ENCODE measurements at regions not wholly inside any gene's neighbourhood (a gene's known extent, or its start where the extent isn't known, plus 50 kb on each side); places are given as distances from the start of the nearest gene placed in this dataset.
A peak's percentile ranks its signal among the peaks of the same experiment; 100 is the strongest.

GRCh38 chr14:49160983-49161382, 425.2 kb downstream of the RPS29 start:
- H3K27ac ChIP-seq (ENCODE audit: low read depth, low read length): no peak overlapping the region; the same call in 1 of the 2 replicates
- no peaks in the 10 kb centered on the region for H3K9me2 ChIP-seq (replicated peaks; ENCODE audit: control insufficient read depth, low read length)
- peak overlapping the region; percentile 11; the same call in 1 of the 2 replicates for H3K4me3 ChIP-seq (ENCODE audit: low read length)
- H3K4me2 ChIP-seq (ENCODE audit: low read length): peak overlapping the region; percentile 43
- H3K27me3 ChIP-seq (ENCODE audit: control insufficient read depth, low read length): no peaks in the 10 kb centered on the region
- H3K36me3 ChIP-seq (ENCODE audit: control insufficient read depth, low read length): no peaks in the 10 kb centered on the region
- no peaks in the 10 kb centered on the region for H3K9me3 ChIP-seq (ENCODE audit: control insufficient read depth, insufficient read depth, low read length)
- H3K79me2 ChIP-seq (ENCODE audit: control insufficient read depth, low read length): no peaks in the 10 kb centered on the region
- H3F3A ChIP-seq (ENCODE audit: control insufficient read depth, insufficient read depth): no peaks in the 10 kb centered on the region
- H3K4me1 ChIP-seq (ENCODE audit: control insufficient read depth, low read length): peaks cover 29% of the 10 kb centered on the region
- H4K20me1 ChIP-seq (ENCODE audit: control insufficient read depth, insufficient read depth, low read depth, low read length): no peaks in the 10 kb centered on the region
- TF ChIP-seq EZH2phosphoT487 (IDR thresholded peaks at IDR 0.05; ENCODE audit: borderline replicate concordance, low read length): no peak
- TF ChIP-seq, protein P1, sequence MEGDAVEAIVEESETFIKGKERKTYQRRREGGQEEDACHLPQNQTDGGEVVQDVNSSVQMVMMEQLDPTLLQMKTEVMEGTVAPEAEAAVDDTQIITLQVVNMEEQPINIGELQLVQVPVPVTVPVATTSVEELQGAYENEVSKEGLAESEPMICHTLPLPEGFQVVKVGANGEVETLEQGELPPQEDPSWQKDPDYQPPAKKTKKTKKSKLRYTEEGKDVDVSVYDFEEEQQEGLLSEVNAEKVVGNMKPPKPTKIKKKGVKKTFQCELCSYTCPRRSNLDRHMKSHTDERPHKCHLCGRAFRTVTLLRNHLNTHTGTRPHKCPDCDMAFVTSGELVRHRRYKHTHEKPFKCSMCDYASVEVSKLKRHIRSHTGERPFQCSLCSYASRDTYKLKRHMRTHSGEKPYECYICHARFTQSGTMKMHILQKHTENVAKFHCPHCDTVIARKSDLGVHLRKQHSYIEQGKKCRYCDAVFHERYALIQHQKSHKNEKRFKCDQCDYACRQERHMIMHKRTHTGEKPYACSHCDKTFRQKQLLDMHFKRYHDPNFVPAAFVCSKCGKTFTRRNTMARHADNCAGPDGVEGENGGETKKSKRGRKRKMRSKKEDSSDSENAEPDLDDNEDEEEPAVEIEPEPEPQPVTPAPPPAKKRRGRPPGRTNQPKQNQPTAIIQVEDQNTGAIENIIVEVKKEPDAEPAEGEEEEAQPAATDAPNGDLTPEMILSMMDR (IDR thresholded peaks at IDR 0.05; ENCODE audit: low read depth, low read length, poor library complexity, severe bottlenecking): no peak

DNA sequence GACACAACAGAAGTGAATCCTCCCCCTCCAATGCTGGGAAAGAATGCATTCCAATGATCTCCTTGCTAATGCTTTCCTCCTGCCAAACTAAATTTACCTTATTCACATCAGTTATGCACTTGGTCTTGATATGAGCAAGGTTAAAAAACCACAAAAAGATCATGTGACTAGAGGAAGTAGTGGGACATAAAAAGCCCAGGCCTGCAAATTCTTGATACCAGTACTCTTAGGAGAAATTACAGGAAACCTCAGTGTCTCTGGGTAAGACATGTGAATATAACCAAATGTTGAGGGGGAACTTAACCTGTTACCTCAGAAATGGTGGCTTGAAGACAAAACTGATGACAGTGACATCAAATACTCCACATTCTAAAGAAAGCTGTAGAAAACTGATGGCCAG, 427.1 kb downstream of the RPS29 start:
- no peaks in the 10 kb centered on the region for H3K36me3 ChIP-seq (ENCODE audit: control insufficient read depth, low read length)
- H3K9me3 ChIP-seq (ENCODE audit: control insufficient read depth, insufficient read depth, low read length): no peaks in the 10 kb centered on the region
- H3K27me3 ChIP-seq (ENCODE audit: control insufficient read depth, low read length): no peaks in the 10 kb centered on the region
- peaks cover 29% of the 10 kb centered on the region for H3K4me1 ChIP-seq (ENCODE audit: control insufficient read depth, low read length)
- H3K4me2 ChIP-seq (ENCODE audit: low read length): no peak overlapping the region
- H3F3A ChIP-seq (ENCODE audit: control insufficient read depth, insufficient read depth): no peaks in the 10 kb centered on the region
- no peak overlapping the region for H3K4me3 ChIP-seq (ENCODE audit: low read length)
- TF ChIP-seq, protein P1 (IDR thresholded peaks at IDR 0.05; ENCODE audit: low read depth, low read length, poor library complexity, severe bottlenecking): no peak
- TF ChIP-seq EZH2phosphoT487 (IDR thresholded peaks at IDR 0.05; ENCODE audit: borderline replicate concordance, low read length): no peak
- H3K27ac ChIP-seq (ENCODE audit: low read depth, low read length): no peak overlapping the region
- no peaks in the 10 kb centered on the region for H3K9me2 ChIP-seq (replicated peaks; ENCODE audit: control insufficient read depth, low read length)
- H3K79me2 ChIP-seq (ENCODE audit: control insufficient read depth, low read length): no peaks in the 10 kb centered on the region
- H4K20me1 ChIP-seq (ENCODE audit: control insufficient read depth, insufficient read depth, low read depth, low read length): no peaks in the 10 kb centered on the region

DNA sequence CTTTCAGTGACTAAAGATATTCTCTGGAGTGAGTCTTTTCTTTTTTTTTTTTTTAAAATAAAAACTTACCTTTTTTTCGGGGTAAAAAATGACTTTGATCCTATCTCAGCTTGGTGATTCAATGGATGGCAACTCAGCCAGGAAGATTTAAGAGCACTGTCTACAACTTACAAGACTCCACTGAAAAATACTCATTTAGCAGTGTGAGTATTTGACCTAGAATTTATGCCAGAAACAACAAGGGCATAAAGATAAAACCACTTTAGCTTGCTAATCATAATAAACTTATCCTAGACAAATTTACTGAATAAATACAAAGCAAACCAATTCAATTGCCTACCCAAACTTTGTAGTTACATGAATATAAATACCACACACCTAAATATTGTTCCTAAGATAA, 446.6 kb downstream of the RPS29 start:
- Histone ChIP-seq H3K27me3 (ENCODE audit: control insufficient read depth, low read length) (no peaks in the 10 kb centered on the region), H3K9me2 (replicated peaks; ENCODE audit: control insufficient read depth, low read length) (no peaks in the 10 kb centered on the region; the same call in 1 of the 2 replicates), H3K4me3 (ENCODE audit: low read length) (no peak overlapping the region), H3K36me3 (ENCODE audit: control insufficient read depth, low read length) (no peaks in the 10 kb centered on the region), H4K20me1 (ENCODE audit: control insufficient read depth, insufficient read depth, low read depth, low read length) (no peaks in the 10 kb centered on the region), H3K79me2 (ENCODE audit: control insufficient read depth, low read length) (no peaks in the 10 kb centered on the region), H3K9me3 (ENCODE audit: control insufficient read depth, insufficient read depth, low read length) (no peaks in the 10 kb centered on the region), H3F3A (ENCODE audit: control insufficient read depth, insufficient read depth) (no peaks in the 10 kb centered on the region), H3K27ac (ENCODE audit: low read depth, low read length) (no peak overlapping the region), H3K4me1 (ENCODE audit: control insufficient read depth, low read length) (no peaks in the 10 kb centered on the region), H3K4me2 (ENCODE audit: low read length) (no peak overlapping the region)
- TF ChIP-seq, protein P1 (IDR thresholded peaks at IDR 0.05; ENCODE audit: low read depth, low read length, poor library complexity, severe bottlenecking): no peak
- no peak for TF ChIP-seq EZH2phosphoT487 (IDR thresholded peaks at IDR 0.05; ENCODE audit: borderline replicate concordance, low read length)
